ENCODE measurements at regions not wholly inside any gene's neighbourhood (a gene's known extent, or its start where the extent isn't known, plus 50 kb on each side); places are given as distances from the start of the nearest gene placed in this dataset.

GRCh38 chr1:239799617-239800016 lies 292.1 kb upstream of the FMN2 start:
- DNase-seq (ENCODE audit: low spot score), result no peak

- DNase-seq (ENCODE audit: low spot score), result no peak
Measured at GRCh38 chr1:239800861-239801260, 290.8 kb upstream of the FMN2 start.

GRCh38 chr1:239802275-239802674 lies 289.4 kb upstream of the FMN2 start:
- no peak for DNase-seq (ENCODE audit: low spot score)

- no peak for DNase-seq (ENCODE audit: low spot score)
Measured at GRCh38 chr1:239803781-239804180, 287.9 kb upstream of the FMN2 start.

- no peak for DNase-seq (ENCODE audit: low spot score)
Measured at GRCh38 chr1:239804266-239804665, 287.4 kb upstream of the FMN2 start.

- no peak for DNase-seq (ENCODE audit: low spot score)
Measured at GRCh38 chr1:239805042-239805441, 286.6 kb upstream of the FMN2 start.

GRCh38 chr1:239805851-239806772 lies 285.6 kb upstream of the FMN2 start:
- no peak for DNase-seq (ENCODE audit: low spot score)

GRCh38 chr1:239806897-239807296 lies 284.8 kb upstream of the FMN2 start:
- no peak for DNase-seq (ENCODE audit: low spot score)

- DNase-seq (ENCODE audit: low spot score), result no peak
Measured at GRCh38 chr1:239807361-239807760, 284.3 kb upstream of the FMN2 start.

- no peak for DNase-seq (ENCODE audit: low spot score)
Measured at GRCh38 chr1:239810061-239810481, 281.6 kb upstream of the FMN2 start.

- DNase-seq (ENCODE audit: low spot score), result peak; percentile 6
Measured at GRCh38 chr1:239811211-239811885, 280.3 kb upstream of the FMN2 start.

GRCh38 chr1:239812580-239812979 lies 279.1 kb upstream of the FMN2 start:
- DNase-seq (ENCODE audit: low spot score), result no peak

- DNase-seq (ENCODE audit: low spot score), result peak; percentile 15
Measured at GRCh38 chr1:239814306-239814881, 277.3 kb upstream of the FMN2 start.

GRCh38 chr1:239815074-239815473 lies 276.6 kb upstream of the FMN2 start:
- no peak for DNase-seq (ENCODE audit: low spot score)

- DNase-seq (ENCODE audit: low spot score), result no peak
Measured at GRCh38 chr1:239816081-239816782, 275.5 kb upstream of the FMN2 start.

GRCh38 chr1:239817276-239817675 lies 274.4 kb upstream of the FMN2 start:
- DNase-seq (ENCODE audit: low spot score), result no peak

- DNase-seq (ENCODE audit: low spot score), result no peak
Measured at GRCh38 chr1:239817801-239818200, 273.9 kb upstream of the FMN2 start.

GRCh38 chr1:239819096-239819495 lies 272.6 kb upstream of the FMN2 start:
- DNase-seq (ENCODE audit: low spot score), result no peak

GRCh38 chr1:239819756-239820250 lies 271.9 kb upstream of the FMN2 start:
- DNase-seq (ENCODE audit: low spot score), result no peak

- no peak for DNase-seq (ENCODE audit: low spot score)
Measured at GRCh38 chr1:239823852-239824251, 267.8 kb upstream of the FMN2 start.

GRCh38 chr1:239826211-239826610 lies 265.5 kb upstream of the FMN2 start:
- DNase-seq (ENCODE audit: low spot score), result no peak

- DNase-seq (ENCODE audit: low spot score), result no peak
Measured at GRCh38 chr1:239826736-239827135, 264.9 kb upstream of the FMN2 start.
